Breast epithelium (tissue), 4 donors: ENCODE measurements at regions not wholly inside any gene's neighbourhood (a gene's known extent, or its start where the extent isn't known, plus 50 kb on each side); places are given as distances from the start of the nearest gene placed in this dataset.
"Not testable (repeated sequence)": the region's sequence is repeated elsewhere in the genome, so short reads cannot be mapped to it uniquely, and the experiment has no call there.

Experiments used
- DNase-seq, 2 donors: peaks; one replicate each; pipeline ENCODE4 v3.0.0-alpha.2; 2019; ENCODE audit warnings: low spot score in 2 of 2
- H3K27ac ChIP-seq, 2 donors: fragments of 200-600 bp; sonication (generic) in 1 of 2; one replicate each; pipeline ENCODE4 v1.5.1; 2016 to 2019; ENCODE audit warnings: mild to moderate bottlenecking in 1 of 2
- H3K27me3 ChIP-seq, 2 donors: fragments of 200-600 bp; sonication (generic) in 1 of 2; one replicate each; pipeline versions ENCODE4 v1.5.1 to v1.6.0; 2017 to 2019; ENCODE audit warnings: control low read depth in 1 of 2, mild to moderate bottlenecking in 1 of 2
- H3K36me3 ChIP-seq: fragments of 200-600 bp; one replicate; pipeline ENCODE4 v1.5.1; 2019
- H3K4me1 ChIP-seq, 2 donors: fragments of 200-600 bp; sonication (generic); one replicate each; pipeline ENCODE4 v1.5.1; 2016 to 2019; ENCODE audit warnings: control low read depth in 1 of 2
- H3K4me3 ChIP-seq, 3 donors: fragments of 200-600 bp; sonication (generic); 1 replicate in 2 of 3; 2 replicates in 1 of 3; pipeline ENCODE4 v1.5.1; 2016 to 2019; ENCODE audit warnings: mild to moderate bottlenecking in 3 of 3, moderate library complexity in 2 of 3
- H3K9me3 ChIP-seq, 2 donors: fragments of 200-600 bp; sonication (generic) in 1 of 2; one replicate each; pipeline ENCODE4 v1.5.1; 2016 to 2019; ENCODE audit warnings: control low read depth in 1 of 2
- POLR2A ChIP-seq: fragments of 450-650 bp; IDR thresholded peaks from one replicate; pipeline ENCODE4 v1.6.1; 2016; ENCODE audit warnings: antibody characterized with exemption, mild to moderate bottlenecking, moderate library complexity
- POLR2AphosphoS5 ChIP-seq, 3 donors: sonication (generic); formaldehyde crosslinking; IDR thresholded peaks; one replicate each; pipeline ENCODE4 v1.6.1; 2017; ENCODE audit warnings: antibody characterized with exemption in 3 of 3
- intact Hi-C: fragments of 100-400 bp; cut with DNase I; formaldehyde crosslinking; loops from one replicate; pipeline ENCODE4 v1.15.1; 2023; ENCODE audit warnings: low total_unique reads
- TF ChIP-seq, protein P1 (sequence below), 3 donors: fragments of 450-650 bp; IDR thresholded peaks; one replicate each; pipeline ENCODE4 v1.5.1; 2016 to 2017; ENCODE audit warnings: antibody characterized with exemption in 3 of 3, mild to moderate bottlenecking in 3 of 3, moderate library complexity in 3 of 3

DNA sequence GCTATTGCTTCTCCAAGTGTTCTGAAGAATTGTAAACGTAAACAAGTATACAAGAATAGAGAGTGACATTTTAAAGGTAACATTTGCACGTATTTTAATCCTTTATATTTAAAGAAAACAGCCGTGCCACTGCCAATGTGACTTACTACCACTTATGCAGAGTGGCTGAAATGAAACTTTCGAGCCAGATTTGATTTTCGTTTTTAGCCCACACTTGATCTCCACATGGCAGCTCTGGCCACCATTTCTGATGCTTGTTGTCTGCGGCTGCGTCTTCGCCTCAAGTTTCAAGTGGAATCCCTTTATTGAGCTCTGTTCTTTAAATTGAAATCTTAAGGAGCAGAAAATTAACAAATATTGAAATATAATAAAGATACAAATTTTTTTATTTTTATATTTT lies 70.0 kb downstream of the ELAPOR2 start:
- Histone ChIP-seq H3K4me3 (no peak overlapping the region), H3K27me3 (no peaks in the 10 kb centered on the region), H3K27ac (no peak overlapping the region), H3K4me1 (no peaks in the 10 kb centered on the region), H3K9me3 (peaks cover 9 to 10% of the 10 kb centered on the region in 2 donors), H3K36me3 (no peaks in the 10 kb centered on the region)
- no peak for DNase-seq
- intact Hi-C loops, result no loop called here
- no peak for TF ChIP-seq POLR2AphosphoS5 (IDR thresholded peaks at IDR 0.05)
- TF ChIP-seq POLR2A, result no peak
- TF ChIP-seq, protein P1, sequence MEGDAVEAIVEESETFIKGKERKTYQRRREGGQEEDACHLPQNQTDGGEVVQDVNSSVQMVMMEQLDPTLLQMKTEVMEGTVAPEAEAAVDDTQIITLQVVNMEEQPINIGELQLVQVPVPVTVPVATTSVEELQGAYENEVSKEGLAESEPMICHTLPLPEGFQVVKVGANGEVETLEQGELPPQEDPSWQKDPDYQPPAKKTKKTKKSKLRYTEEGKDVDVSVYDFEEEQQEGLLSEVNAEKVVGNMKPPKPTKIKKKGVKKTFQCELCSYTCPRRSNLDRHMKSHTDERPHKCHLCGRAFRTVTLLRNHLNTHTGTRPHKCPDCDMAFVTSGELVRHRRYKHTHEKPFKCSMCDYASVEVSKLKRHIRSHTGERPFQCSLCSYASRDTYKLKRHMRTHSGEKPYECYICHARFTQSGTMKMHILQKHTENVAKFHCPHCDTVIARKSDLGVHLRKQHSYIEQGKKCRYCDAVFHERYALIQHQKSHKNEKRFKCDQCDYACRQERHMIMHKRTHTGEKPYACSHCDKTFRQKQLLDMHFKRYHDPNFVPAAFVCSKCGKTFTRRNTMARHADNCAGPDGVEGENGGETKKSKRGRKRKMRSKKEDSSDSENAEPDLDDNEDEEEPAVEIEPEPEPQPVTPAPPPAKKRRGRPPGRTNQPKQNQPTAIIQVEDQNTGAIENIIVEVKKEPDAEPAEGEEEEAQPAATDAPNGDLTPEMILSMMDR (IDR thresholded peaks at IDR 0.05), result no peak

DNA sequence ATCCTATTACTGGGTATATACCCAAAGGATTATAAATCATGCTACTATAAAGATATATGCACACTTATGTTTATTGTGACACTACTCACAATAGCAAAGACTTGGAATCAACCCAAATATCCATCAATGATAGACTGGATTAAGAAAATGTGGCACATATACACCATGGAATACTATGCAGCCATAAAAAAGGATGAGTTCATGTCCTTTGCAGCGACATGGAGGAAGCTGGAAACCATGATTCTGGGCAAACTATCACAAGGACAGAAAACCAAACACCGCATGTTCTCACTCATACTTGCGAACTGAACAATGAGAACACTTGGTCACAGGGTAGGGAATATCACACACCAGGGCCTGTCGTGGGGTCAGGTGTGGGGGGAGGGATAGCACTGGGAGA lies 71.6 kb downstream of the ELAPOR2 start:
- H3K36me3 ChIP-seq, H3K27me3 ChIP-seq, H3K4me3 ChIP-seq, intact Hi-C loops, H3K27ac ChIP-seq, H3K9me3 ChIP-seq, DNase-seq, H3K4me1 ChIP-seq: not testable (repeated sequence)

DNA sequence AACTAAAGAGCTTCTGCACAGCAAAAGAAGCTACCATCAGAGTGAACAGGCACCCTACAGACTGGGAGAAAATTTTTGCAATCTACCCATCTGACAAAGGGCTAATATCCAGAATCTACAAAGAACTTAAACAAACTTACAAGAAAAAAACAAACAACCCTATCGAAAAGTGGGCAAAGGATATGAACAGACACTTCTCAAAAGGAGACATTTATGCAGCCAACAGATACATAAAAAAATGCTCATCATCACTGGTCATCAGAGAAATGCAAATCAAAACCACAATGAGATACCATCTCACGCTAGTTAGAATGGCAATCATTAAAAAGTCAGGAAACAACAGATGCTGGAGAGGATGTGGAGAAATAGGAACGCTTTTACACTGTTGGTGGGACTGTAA lies 72.1 kb downstream of the ELAPOR2 start:
- H3K9me3 ChIP-seq, H3K27me3 ChIP-seq, H3K27ac ChIP-seq, H3K4me3 ChIP-seq, intact Hi-C loops, H3K36me3 ChIP-seq, DNase-seq, H3K4me1 ChIP-seq: not testable (repeated sequence)

DNA sequence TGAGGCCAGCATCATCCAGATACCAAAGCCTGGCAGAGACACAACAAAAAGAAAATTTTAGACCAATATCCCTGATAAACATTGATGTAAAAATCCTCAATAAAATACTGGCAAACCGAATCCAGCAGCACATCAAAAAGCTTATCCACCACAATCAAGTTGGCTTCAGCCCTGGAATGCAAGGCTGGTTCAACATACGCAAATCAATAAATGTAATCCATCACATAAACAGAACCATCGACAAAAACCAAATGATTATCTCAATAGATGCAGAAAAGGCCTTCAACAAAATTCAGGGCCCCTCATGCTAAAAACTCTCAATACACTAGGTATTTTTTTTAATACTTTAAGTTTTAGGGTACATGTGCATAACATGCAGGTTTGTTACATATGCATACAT lies 74.1 kb downstream of the ELAPOR2 start:
- H3K27me3 ChIP-seq, H3K27ac ChIP-seq, H3K36me3 ChIP-seq, H3K4me3 ChIP-seq, intact Hi-C loops, DNase-seq, H3K9me3 ChIP-seq, H3K4me1 ChIP-seq: not testable (repeated sequence)

DNA sequence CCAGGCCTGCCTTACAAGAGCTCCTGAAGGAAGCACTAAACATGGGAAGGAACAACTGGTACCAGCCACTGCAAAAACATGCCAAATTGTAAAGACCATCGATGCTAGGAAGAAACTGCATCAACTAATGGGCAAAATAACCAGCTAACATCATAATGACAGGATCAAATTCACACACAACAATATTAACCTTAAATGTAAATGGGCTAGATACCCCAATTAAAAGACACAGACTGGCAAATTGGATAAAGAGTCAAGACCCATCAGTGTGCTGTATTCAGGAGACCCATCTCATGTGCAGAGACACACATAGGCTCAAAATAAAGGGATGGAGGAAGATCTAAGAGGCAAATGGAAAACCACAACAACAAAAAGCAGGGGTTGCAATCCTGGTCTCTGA lies 75.8 kb downstream of the ELAPOR2 start:
- H3K9me3 ChIP-seq, H3K27ac ChIP-seq, H3K36me3 ChIP-seq, intact Hi-C loops, H3K27me3 ChIP-seq, H3K4me3 ChIP-seq, H3K4me1 ChIP-seq, DNase-seq: not testable (repeated sequence)

DNA sequence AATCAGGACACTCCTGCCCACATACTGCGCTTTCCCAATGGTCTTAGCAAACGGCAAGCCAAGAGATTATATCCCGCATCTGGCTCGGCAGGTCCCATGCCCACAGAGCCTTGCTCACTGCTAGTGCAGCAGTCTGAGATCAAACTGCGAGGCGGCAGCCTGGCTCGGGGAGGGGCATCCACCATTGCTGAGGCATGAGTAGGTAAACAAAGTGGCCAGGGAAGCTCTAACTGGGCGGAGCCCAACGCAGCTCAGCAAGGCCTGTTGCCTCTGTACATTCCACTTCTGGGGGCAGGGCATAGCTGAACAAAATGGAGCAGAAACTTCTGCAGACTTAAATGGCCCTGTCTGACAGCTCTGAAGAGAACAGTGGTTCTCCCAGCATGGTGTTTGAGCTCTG lies 77.5 kb downstream of the ELAPOR2 start:
- intact Hi-C loops, DNase-seq: not testable (repeated sequence)

DNA sequence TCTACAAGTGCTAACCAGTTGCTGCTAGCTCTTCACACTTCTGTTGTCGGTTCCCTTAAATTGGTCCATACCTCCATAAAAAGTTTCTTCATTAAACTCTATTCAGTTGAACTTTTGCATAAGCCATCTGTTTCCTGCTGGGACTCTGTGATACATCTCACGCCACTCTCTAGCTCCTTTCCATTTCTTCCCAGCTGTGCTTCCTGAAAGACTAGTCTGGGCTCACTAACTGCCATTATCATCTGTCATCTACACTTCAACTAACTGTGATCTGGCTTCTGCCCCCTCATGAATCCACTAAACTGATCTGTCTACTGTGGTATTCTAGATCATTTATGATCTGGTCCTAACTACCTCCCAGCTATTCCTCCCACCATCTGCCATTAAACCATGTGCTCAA lies 78.3 kb downstream of the ELAPOR2 start:
- no peak for DNase-seq
- Histone ChIP-seq H3K27ac (no peak overlapping the region), H3K27me3 (no peaks in the 10 kb centered on the region), H3K4me1 (no peaks in the 10 kb centered on the region), H3K36me3 (no peaks in the 10 kb centered on the region), H3K4me3 (no peak overlapping the region), H3K9me3 (peaks cover 9 to 10% of the 10 kb centered on the region in 2 donors)
- intact Hi-C loops, result no loop called here
- TF ChIP-seq POLR2AphosphoS5 (IDR thresholded peaks at IDR 0.05) (no peak), POLR2A (no peak)
- TF ChIP-seq, protein P1 (IDR thresholded peaks at IDR 0.05), result no peak

More for the DNA sequence above, 77.5 kb downstream of the ELAPOR2 start:
- not testable (repeated sequence) for H3K4me3 ChIP-seq, H3K36me3 ChIP-seq, H3K27ac ChIP-seq, H3K27me3 ChIP-seq, H3K4me1 ChIP-seq, H3K9me3 ChIP-seq

DNA sequence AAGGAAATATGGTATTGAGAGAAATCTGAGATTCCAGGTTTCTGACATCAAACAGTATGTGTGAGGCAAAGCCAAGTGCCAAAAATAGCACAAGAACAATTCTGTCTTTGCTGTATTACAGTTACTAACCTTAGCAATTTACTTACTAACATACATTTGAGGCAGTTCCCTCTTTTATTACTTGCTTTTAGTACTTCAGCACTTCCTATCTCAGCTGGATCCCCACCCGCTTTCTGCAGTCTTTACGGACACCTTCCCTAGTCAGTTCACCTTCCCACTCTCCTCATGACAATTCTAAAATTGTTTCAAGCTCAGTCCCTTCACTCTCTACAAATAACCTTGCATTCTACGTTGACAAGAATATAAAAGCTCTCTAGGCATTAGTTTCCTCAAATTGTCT lies 79.2 kb downstream of the ELAPOR2 start:
- intact Hi-C loops, result no loop called here
- Histone ChIP-seq H3K4me1 (no peaks in the 10 kb centered on the region), H3K4me3 (no peak overlapping the region), H3K36me3 (no peaks in the 10 kb centered on the region), H3K27me3 (no peaks in the 10 kb centered on the region), H3K9me3 (peaks cover 3% of the 10 kb centered on the region in 2 donors), H3K27ac (no peak overlapping the region)
- no peak for DNase-seq
- TF ChIP-seq, protein P1 (IDR thresholded peaks at IDR 0.05), result no peak
